H9 (cell line): ENCODE measurements at regions not wholly inside any gene's neighbourhood (a gene's known extent, or its start where the extent isn't known, plus 50 kb on each side); places are given as distances from the start of the nearest gene placed in this dataset.

Experiments
- DNase-seq: peaks from one replicate; pipeline ENCODE4 v3.0.0-alpha.2; 2017
- H2AFZ ChIP-seq: one replicate; pipeline ENCODE4 v1.6.1; 2013; ENCODE audit warnings: mild to moderate bottlenecking, low read length, control low read depth, moderate library complexity
- H2AK5ac ChIP-seq: 2 replicates; pipeline ENCODE4 v1.6.1; 2013; ENCODE audit warnings: low read length, control low read depth, mixed read lengths; ENCODE audit not compliant: insufficient read length
- H2BK120ac ChIP-seq: one replicate; pipeline ENCODE4 v1.6.1; 2013; ENCODE audit warnings: low read depth, mild to moderate bottlenecking, low read length, control low read depth, inconsistent platforms; ENCODE audit not compliant: poor library complexity, severe bottlenecking
- H2BK12ac ChIP-seq: 2 replicates; pipeline ENCODE4 v1.6.1; 2013; ENCODE audit warnings: low read length, control low read depth, mixed read lengths, low read depth; ENCODE audit not compliant: insufficient read length
- H2BK15ac ChIP-seq: 2 replicates; pipeline ENCODE4 v1.6.1; 2013; ENCODE audit warnings: low read depth, low read length, control low read depth
- H2BK20ac ChIP-seq: one replicate; pipeline ENCODE4 v1.6.1; 2013; ENCODE audit warnings: low read depth, mild to moderate bottlenecking, low read length, control low read depth, inconsistent platforms; ENCODE audit not compliant: poor library complexity, severe bottlenecking
- H2BK5ac ChIP-seq: 2 replicates; pipeline ENCODE4 v1.6.1; 2013; ENCODE audit warnings: low read length, control low read depth, mixed read lengths; ENCODE audit not compliant: insufficient read length
- H3K14ac ChIP-seq: 2 replicates; pipeline ENCODE4 v1.6.1; 2013; ENCODE audit warnings: low read length, control low read depth; ENCODE audit not compliant: insufficient read depth
- H3K18ac ChIP-seq: 2 replicates; pipeline ENCODE4 v1.6.1; 2013; ENCODE audit warnings: low read depth, mild to moderate bottlenecking, mixed read lengths, low read length, control low read depth; ENCODE audit not compliant: insufficient read length
- H3K23ac ChIP-seq: 2 replicates; pipeline ENCODE4 v1.6.1; 2013; ENCODE audit warnings: low read length, control low read depth, mixed read lengths, low read depth; ENCODE audit not compliant: insufficient read length
- H3K23me2 ChIP-seq: 2 replicates; pipeline ENCODE4 v1.6.1; 2013; ENCODE audit warnings: low read depth, mild to moderate bottlenecking, mixed read lengths, low read length, control low read depth; ENCODE audit not compliant: insufficient read length, poor library complexity, severe bottlenecking
- H3K27ac ChIP-seq: 2 replicates; pipeline ENCODE4 v1.5.1; 2013; ENCODE audit warnings: low read length, control low read depth, mixed read lengths, low read depth; ENCODE audit not compliant: insufficient read length
- H3K27me3 ChIP-seq: 2 replicates; pipeline ENCODE4 v1.6.1; 2013; ENCODE audit warnings: low read length, control low read depth, inconsistent platforms; ENCODE audit not compliant: insufficient read depth
- H3K4ac ChIP-seq: 2 replicates; pipeline ENCODE4 v1.6.1; 2013; ENCODE audit warnings: low read depth, mild to moderate bottlenecking, control low read depth, inconsistent platforms, low read length, moderate library complexity
- H3K4me1 ChIP-seq: 2 replicates; pipeline ENCODE4 v1.6.1; 2013; ENCODE audit warnings: low read length, control low read depth, inconsistent platforms; ENCODE audit not compliant: insufficient read depth
- H3K4me2 ChIP-seq: 2 replicates; pipeline ENCODE4 v1.6.1; 2013; ENCODE audit warnings: low read length, control low read depth, mixed read lengths; ENCODE audit not compliant: insufficient read length, insufficient read depth
- H3K56ac ChIP-seq: 2 replicates; pipeline ENCODE4 v1.6.1; 2013; ENCODE audit warnings: low read depth, mild to moderate bottlenecking, mixed read lengths, low read length, control low read depth; ENCODE audit not compliant: insufficient read length
- H3K79me1 ChIP-seq: 2 replicates; pipeline ENCODE4 v1.6.1; 2013; ENCODE audit warnings: low read depth, mild to moderate bottlenecking, moderate library complexity, low read length, control low read depth, inconsistent platforms; ENCODE audit not compliant: insufficient read depth, poor library complexity, severe bottlenecking
- H3K79me2 ChIP-seq: 2 replicates; pipeline ENCODE4 v1.6.1; 2013; ENCODE audit warnings: low read length, control low read depth, inconsistent platforms; ENCODE audit not compliant: insufficient read depth
- H3K9ac ChIP-seq: 2 replicates; pipeline ENCODE4 v1.6.1; 2013; ENCODE audit warnings: low read length, control low read depth, mixed read lengths; ENCODE audit not compliant: insufficient read length; ENCODE audit errors: extremely low read depth
- H3K9me3 ChIP-seq: one replicate; pipeline ENCODE4 v1.6.1; 2013; ENCODE audit warnings: low read depth, low read length, inconsistent platforms; ENCODE audit not compliant: control insufficient read depth
- H3T11ph ChIP-seq: one replicate; pipeline ENCODE4 v1.6.1; 2013; ENCODE audit warnings: mild to moderate bottlenecking, low read length, control low read depth, inconsistent platforms
- H4K20me1 ChIP-seq: one replicate; pipeline ENCODE4 v1.6.1; 2013; ENCODE audit not compliant: control insufficient read depth, insufficient read length, insufficient read depth
- H4K5ac ChIP-seq: 2 replicates; pipeline ENCODE4 v1.6.1; 2013; ENCODE audit warnings: low read depth, mild to moderate bottlenecking, mixed read lengths, low read length, control low read depth; ENCODE audit not compliant: insufficient read length
- H4K8ac ChIP-seq: replicated peaks from 2 replicates; pipeline ENCODE4 v1.6.1; 2013; ENCODE audit warnings: low read length, control low read depth, mixed read lengths, low read depth; ENCODE audit not compliant: insufficient read length
- H4K91ac ChIP-seq: 2 replicates; pipeline ENCODE4 v1.6.1; 2013; ENCODE audit warnings: low read depth, mild to moderate bottlenecking, moderate library complexity, mixed read lengths, low read length, control low read depth; ENCODE audit not compliant: insufficient read length
- H3K27ac Mint-ChIP-seq, 3 experiments: 2 replicates in 2 of 3; 3 replicates in 1 of 3; pipeline ENCODE4 v1.8.0; 2020 to 2021; ENCODE audit warnings: mixed read lengths in 3 of 3, mild to moderate bottlenecking in 1 of 3, moderate library complexity in 1 of 3
- H3K27me3 Mint-ChIP-seq: 2 replicates; pipeline ENCODE4 v1.8.0; 2021; ENCODE audit warnings: low read depth, mild to moderate bottlenecking, moderate library complexity, mixed read lengths
- H3K36me3 Mint-ChIP-seq, 3 experiments: 2 replicates in 2 of 3; 3 replicates in 1 of 3; pipeline ENCODE4 v1.8.0; 2020 to 2021; ENCODE audit warnings: low read depth in 3 of 3, mixed read lengths in 3 of 3; ENCODE audit not compliant: insufficient read depth in 1 of 3
- H3K4me1 Mint-ChIP-seq, 2 experiments: 2 replicates each; pipeline ENCODE4 v1.8.0; 2020; ENCODE audit warnings: mixed read lengths in 2 of 2
- H3K4me3 Mint-ChIP-seq, 2 experiments: 2 replicates in 1 of 2; 3 replicates in 1 of 2; pipeline ENCODE4 v1.8.0; 2020 to 2021; ENCODE audit warnings: mild to moderate bottlenecking in 2 of 2, mixed read lengths in 2 of 2, moderate library complexity in 1 of 2
- H3K9me3 Mint-ChIP-seq, 2 experiments: 2 replicates in 1 of 2; 3 replicates in 1 of 2; pipeline ENCODE4 v1.8.0; 2020; ENCODE audit warnings: mild to moderate bottlenecking in 2 of 2, mixed read lengths in 2 of 2, moderate library complexity in 1 of 2
- CTCF ChIP-seq: fragments of 200-600 bp; sonication (generic); conservative IDR thresholded peaks from 3 replicates; pipeline ENCODE4 v1.8.0; 2021; ENCODE audit warnings: antibody characterized with exemption, mild to moderate bottlenecking
- WGBS: extraction: QIAGEN DNeasy Blood & Tissue Kit; methylation state at CpG from one replicate; pipeline ENCODE4 v1.1.7; 2013; ENCODE audit warnings: missing lambda C conversion rate, low lambda C conversion rate, mixed read lengths; ENCODE audit not compliant: insufficient read length; ENCODE audit errors: extremely low coverage; 5-methylcytosine and 5-hydroxymethylcytosine counted together

- no peaks in the 10 kb centered on the region for H3K79me1 ChIP-seq
- no peak overlapping the region for H4K91ac ChIP-seq
- H3K27ac ChIP-seq, result no peak overlapping the region
- no peak overlapping the region for H2BK5ac ChIP-seq
- H3K23ac ChIP-seq, result no peak overlapping the region
- H3K18ac ChIP-seq, result no peak overlapping the region
- TF ChIP-seq CTCF, result no peak
- H3K23me2 ChIP-seq, result no peaks in the 10 kb centered on the region
- DNase-seq, result no peak
- no peak overlapping the region for H3K4me2 ChIP-seq
- H3K56ac ChIP-seq, result no peak overlapping the region
- no peak overlapping the region for H3K9ac ChIP-seq
- no peak overlapping the region for H2BK12ac ChIP-seq
- no peak overlapping the region for H2AFZ ChIP-seq
- no peaks in the 10 kb centered on the region; the same call in 1 of the 2 replicates for H3K27me3 ChIP-seq
- H3K79me2 ChIP-seq, result no peaks in the 10 kb centered on the region
- H4K8ac ChIP-seq, result no peak overlapping the region
- Mint-ChIP-seq H3K36me3 (no peaks in the 10 kb centered on the region), H3K4me1 (peaks cover 34 to 42% of the 10 kb centered on the region in 2 experiments), H3K27me3 (peaks cover 50% of the 10 kb centered on the region), H3K4me3 (no peak overlapping the region), H3K9me3 (no peaks in the 10 kb centered on the region), H3K27ac (no peak overlapping the region)
- no peak overlapping the region for H3T11ph ChIP-seq
- H2BK20ac ChIP-seq, result no peak overlapping the region
- no peak overlapping the region for H3K14ac ChIP-seq
- no peak overlapping the region for H3K4ac ChIP-seq
- no CpG with 5 or more reads among the region's 6 CpGs for WGBS
- H2AK5ac ChIP-seq, result no peak overlapping the region
- peaks cover 2% of the 10 kb centered on the region; the same call in 1 of the 2 replicates for H3K4me1 ChIP-seq
- no peaks in the 10 kb centered on the region for H3K9me3 ChIP-seq
- no peak overlapping the region for H2BK15ac ChIP-seq
- H4K20me1 ChIP-seq, result no peaks in the 10 kb centered on the region
- H2BK120ac ChIP-seq, result no peak overlapping the region
- no peak overlapping the region for H4K5ac ChIP-seq
Measured at GRCh38 chr2:105181282-105181681, 60.3 kb upstream of the GPR45 start.
